ENCODE measurements at regions not wholly inside any gene's neighbourhood (a gene's known extent, or its start where the extent isn't known, plus 50 kb on each side); places are given as distances from the start of the nearest gene placed in this dataset.

- H3K36me3 ChIP-seq (ENCODE audit: insufficient read depth in 1 of 2, low read depth in 1 of 2) = no peaks in the 10 kb centered on the region
- WGBS, 3 donors = 64 to 79% (median 67%) methylated on average over 3 of the region's 3 CpGs
- TF ChIP-seq CTCF (IDR thresholded peaks at IDR 0.05) = no peak
- intact Hi-C loops (cut with DNase I) = no loop called here
- H3K4me3 ChIP-seq = no peak overlapping the region
- H3K9me3 ChIP-seq = no peaks in the 10 kb centered on the region
- ATAC-seq = no peak
- no peak for DNase-seq
- H3K4me1 ChIP-seq = no peaks in the 10 kb centered on the region
- H3K27ac ChIP-seq = no peak overlapping the region
- H3K27me3 ChIP-seq (ENCODE audit: insufficient read depth in 3 of 3, low read length in 2 of 3) = no peaks in the 10 kb centered on the region
Measured at GRCh38 chr9:73742412-73742811, 590.7 kb downstream of the ANXA1 start.

GRCh38 chr9:73743826-73744225 is 592.2 kb downstream of the ANXA1 start:
- intact Hi-C loops (cut with DNase I) = no loop called here
- H3K27ac ChIP-seq = no peak overlapping the region
- no peak for ATAC-seq
- no peak overlapping the region for H3K4me3 ChIP-seq
- 70 to 78% (median 77%) methylated on average over 1 of the region's 1 CpG for WGBS, 3 donors
- H3K36me3 ChIP-seq (ENCODE audit: insufficient read depth in 1 of 2, low read depth in 1 of 2) = no peaks in the 10 kb centered on the region
- no peak for TF ChIP-seq CTCF (IDR thresholded peaks at IDR 0.05)
- no peaks in the 10 kb centered on the region for H3K9me3 ChIP-seq
- DNase-seq = no peak
- H3K4me1 ChIP-seq = no peaks in the 10 kb centered on the region
- no peaks in the 10 kb centered on the region for H3K27me3 ChIP-seq (ENCODE audit: insufficient read depth in 3 of 3, low read length in 2 of 3)

GRCh38 chr9:73745598-73745997 is 593.9 kb downstream of the ANXA1 start:
- WGBS, 3 donors = 79 to 83% (median 81%) methylated on average over 3 of the region's 3 CpGs
- Histone ChIP-seq H3K9me3 (no peaks in the 10 kb centered on the region), H3K36me3 (ENCODE audit: insufficient read depth in 1 of 2, low read depth in 1 of 2) (no peaks in the 10 kb centered on the region), H3K27me3 (ENCODE audit: insufficient read depth in 3 of 3, low read length in 2 of 3) (no peaks in the 10 kb centered on the region), H3K4me1 (no peaks in the 10 kb centered on the region), H3K4me3 (no peak overlapping the region), H3K27ac (no peak overlapping the region)
- TF ChIP-seq CTCF (IDR thresholded peaks at IDR 0.05) = no peak
- DNase-seq (no peak), ATAC-seq (no peak)
- intact Hi-C loops (cut with DNase I) = no loop called here

GRCh38 chr9:73753171-73753570 is 601.5 kb downstream of the ANXA1 start:
- ATAC-seq (no peak), DNase-seq (no peak)
- Histone ChIP-seq H3K4me3 (no peak overlapping the region), H3K27ac (no peak overlapping the region), H3K4me1 (no peaks in the 10 kb centered on the region), H3K27me3 (ENCODE audit: insufficient read depth in 3 of 3, low read length in 2 of 3) (no peaks in the 10 kb centered on the region), H3K36me3 (ENCODE audit: insufficient read depth in 1 of 2, low read depth in 1 of 2) (no peaks in the 10 kb centered on the region), H3K9me3 (no peaks in the 10 kb centered on the region)
- intact Hi-C loops (cut with DNase I) = loop anchor here in 1 of 2 donors (5.0 kb wide), 1 partner anchor 516 kb away; no protein-coding TSS in a partner anchor
- TF ChIP-seq CTCF (IDR thresholded peaks at IDR 0.05) = no peak

GRCh38 chr9:73761905-73762304 is 610.2 kb downstream of the ANXA1 start:
- intact Hi-C loops (cut with DNase I) = no loop called here
- WGBS, 3 donors = 85 to 93% (median 93%) methylated on average over 4 of the region's 4 CpGs
- Histone ChIP-seq H3K4me3 (no peak overlapping the region), H3K9me3 (no peaks in the 10 kb centered on the region), H3K36me3 (ENCODE audit: insufficient read depth in 1 of 2, low read depth in 1 of 2) (no peaks in the 10 kb centered on the region), H3K27me3 (ENCODE audit: insufficient read depth in 3 of 3, low read length in 2 of 3) (no peaks in the 10 kb centered on the region), H3K4me1 (no peaks in the 10 kb centered on the region), H3K27ac (no peak overlapping the region)
- ATAC-seq = no peak
- no peak for TF ChIP-seq CTCF (IDR thresholded peaks at IDR 0.05)
- DNase-seq = no peak

All from psoas muscle (tissue), 7 donors.